ENCODE measurements at regions not wholly inside any gene's neighbourhood (a gene's known extent, or its start where the extent isn't known, plus 50 kb on each side); places are given as distances from the start of the nearest gene placed in this dataset.

DNA sequence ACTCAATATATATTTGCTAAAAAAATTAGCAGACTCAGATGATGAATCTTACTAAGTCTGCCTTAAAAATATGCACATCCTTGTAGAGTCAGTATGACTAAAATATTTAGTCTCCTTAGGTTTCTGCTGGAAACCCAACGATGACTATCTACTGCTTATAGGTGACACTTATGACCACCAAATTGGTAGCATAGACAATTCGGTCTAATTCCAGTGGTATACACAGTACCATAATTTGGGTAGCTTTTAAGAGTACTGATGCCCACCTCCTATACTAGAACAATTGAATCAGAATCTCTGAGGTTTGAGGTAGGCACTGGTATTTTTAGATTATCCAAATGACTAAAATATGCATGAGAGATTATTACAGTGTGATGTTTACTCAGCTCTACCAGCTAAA is 740.8 kb upstream of the ZEB2 start:
- H3K36me3 ChIP-seq (ENCODE audit: control insufficient read depth in 2 of 3, insufficient read depth in 3 of 3, low read length in 3 of 3), result no peaks in the 10 kb centered on the region
- no peaks in the 10 kb centered on the region for H3K27me3 ChIP-seq (ENCODE audit: control insufficient read depth, insufficient read depth, low read length)
- FAIRE-seq (no peak), DNase-seq (no peak)
- no peaks in the 10 kb centered on the region for H3K9me3 ChIP-seq (ENCODE audit: control insufficient read depth in 2 of 3, insufficient read depth in 1 of 3, low read length in 3 of 3)
- H3K9ac ChIP-seq (ENCODE audit: low read length in 3 of 3), result no peak overlapping the region
- TF ChIP-seq, protein P1, sequence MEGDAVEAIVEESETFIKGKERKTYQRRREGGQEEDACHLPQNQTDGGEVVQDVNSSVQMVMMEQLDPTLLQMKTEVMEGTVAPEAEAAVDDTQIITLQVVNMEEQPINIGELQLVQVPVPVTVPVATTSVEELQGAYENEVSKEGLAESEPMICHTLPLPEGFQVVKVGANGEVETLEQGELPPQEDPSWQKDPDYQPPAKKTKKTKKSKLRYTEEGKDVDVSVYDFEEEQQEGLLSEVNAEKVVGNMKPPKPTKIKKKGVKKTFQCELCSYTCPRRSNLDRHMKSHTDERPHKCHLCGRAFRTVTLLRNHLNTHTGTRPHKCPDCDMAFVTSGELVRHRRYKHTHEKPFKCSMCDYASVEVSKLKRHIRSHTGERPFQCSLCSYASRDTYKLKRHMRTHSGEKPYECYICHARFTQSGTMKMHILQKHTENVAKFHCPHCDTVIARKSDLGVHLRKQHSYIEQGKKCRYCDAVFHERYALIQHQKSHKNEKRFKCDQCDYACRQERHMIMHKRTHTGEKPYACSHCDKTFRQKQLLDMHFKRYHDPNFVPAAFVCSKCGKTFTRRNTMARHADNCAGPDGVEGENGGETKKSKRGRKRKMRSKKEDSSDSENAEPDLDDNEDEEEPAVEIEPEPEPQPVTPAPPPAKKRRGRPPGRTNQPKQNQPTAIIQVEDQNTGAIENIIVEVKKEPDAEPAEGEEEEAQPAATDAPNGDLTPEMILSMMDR (IDR thresholded peaks at IDR 0.05; ENCODE audit: borderline replicate concordance, extremely low read depth, insufficient read depth), result no peak
- no peak overlapping the region for H3K27ac ChIP-seq (ENCODE audit: low read depth in 2 of 2, low read length in 2 of 2)
- no peaks in the 10 kb centered on the region for H3K4me1 ChIP-seq (ENCODE audit: control insufficient read depth in 2 of 3, insufficient read depth in 2 of 3, low read depth in 1 of 3, low read length in 3 of 3)
- no peak overlapping the region for H3K4me3 ChIP-seq (ENCODE audit: low read length in 3 of 3)
- intact Hi-C loops (cut with DNase I), result no loop called here

DNA sequence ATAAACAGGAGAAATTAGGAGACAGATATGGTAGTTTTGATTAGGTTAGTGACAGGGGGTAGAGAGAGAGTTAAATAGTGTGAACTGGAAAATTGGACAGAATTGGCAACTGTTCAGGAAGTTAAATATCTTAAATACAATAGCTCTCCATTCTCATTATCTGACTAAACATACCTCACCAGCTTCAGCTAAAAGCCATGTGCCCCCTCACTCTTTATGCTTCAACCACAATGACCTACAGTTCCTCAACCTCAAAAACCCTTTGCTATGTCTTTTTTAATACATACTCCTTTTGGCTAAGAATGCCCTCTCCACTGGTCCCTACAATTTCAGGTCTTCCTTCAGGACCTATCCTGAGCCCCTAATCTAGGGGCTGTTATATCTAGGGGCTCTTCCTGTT is 740.2 kb upstream of the ZEB2 start:
- TF ChIP-seq, protein P1 (IDR thresholded peaks at IDR 0.05; ENCODE audit: borderline replicate concordance, extremely low read depth, insufficient read depth), result no peak
- Histone ChIP-seq H3K27me3 (ENCODE audit: control insufficient read depth, insufficient read depth, low read length) (no peaks in the 10 kb centered on the region), H3K9ac (ENCODE audit: low read length in 3 of 3) (no peak overlapping the region), H3K36me3 (ENCODE audit: control insufficient read depth in 2 of 3, insufficient read depth in 3 of 3, low read length in 3 of 3) (no peaks in the 10 kb centered on the region), H3K9me3 (ENCODE audit: control insufficient read depth in 2 of 3, insufficient read depth in 1 of 3, low read length in 3 of 3) (no peaks in the 10 kb centered on the region), H3K27ac (ENCODE audit: low read depth in 2 of 2, low read length in 2 of 2) (no peak overlapping the region), H3K4me3 (ENCODE audit: low read length in 3 of 3) (no peak overlapping the region), H3K4me1 (ENCODE audit: control insufficient read depth in 2 of 3, insufficient read depth in 2 of 3, low read depth in 1 of 3, low read length in 3 of 3) (no peaks in the 10 kb centered on the region)
- DNase-seq, result no peak
- no peak for FAIRE-seq
- intact Hi-C loops (cut with DNase I), result no loop called here

DNA sequence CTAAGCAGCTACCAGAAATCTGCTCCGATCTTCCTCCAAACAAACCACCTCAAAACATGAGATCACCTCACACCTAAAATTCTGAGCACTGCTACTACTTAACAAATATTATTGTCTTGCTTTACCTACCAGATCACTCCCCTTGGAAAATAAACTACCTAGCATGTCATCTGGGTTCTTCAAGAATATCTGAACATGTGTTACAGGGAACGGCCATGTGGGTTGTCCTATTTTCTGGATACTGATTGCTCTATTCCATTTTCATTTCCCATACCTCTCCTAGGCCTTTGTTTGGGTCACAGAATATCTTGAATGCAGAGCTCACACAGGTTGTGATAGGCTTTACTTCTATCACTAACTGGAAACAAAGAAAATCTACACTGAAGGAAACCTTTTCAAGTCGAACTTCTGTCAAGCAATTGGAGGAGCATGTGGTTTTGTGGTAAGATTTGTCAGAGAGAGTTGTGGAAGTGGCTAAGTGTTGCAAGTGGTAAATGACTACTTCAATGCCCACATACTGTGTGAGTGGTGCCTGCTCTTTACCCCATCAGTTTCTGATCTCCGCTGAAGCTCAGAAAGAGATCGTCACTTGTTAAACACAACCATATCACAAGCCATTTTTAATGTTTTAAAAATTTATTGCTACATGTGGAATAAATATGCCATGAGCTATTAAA is 739.1 kb upstream of the ZEB2 start:
- no peaks in the 10 kb centered on the region for H3K9me3 ChIP-seq (ENCODE audit: control insufficient read depth in 2 of 3, insufficient read depth in 1 of 3, low read length in 3 of 3)
- intact Hi-C loops (cut with DNase I), result no loop called here
- FAIRE-seq (no peak), DNase-seq (no peak)
- H3K9ac ChIP-seq (ENCODE audit: low read length in 3 of 3), result no peak overlapping the region
- TF ChIP-seq, protein P1 (IDR thresholded peaks at IDR 0.05; ENCODE audit: borderline replicate concordance, extremely low read depth, insufficient read depth), result no peak
- no peak overlapping the region for H3K27ac ChIP-seq (ENCODE audit: low read depth in 2 of 2, low read length in 2 of 2)
- H3K27me3 ChIP-seq (ENCODE audit: control insufficient read depth, insufficient read depth, low read length), result no peaks in the 10 kb centered on the region
- no peaks in the 10 kb centered on the region for H3K4me1 ChIP-seq (ENCODE audit: control insufficient read depth in 2 of 3, insufficient read depth in 2 of 3, low read depth in 1 of 3, low read length in 3 of 3)
- no peak overlapping the region for H3K4me3 ChIP-seq (ENCODE audit: low read length in 3 of 3)
- H3K36me3 ChIP-seq (ENCODE audit: control insufficient read depth in 2 of 3, insufficient read depth in 3 of 3, low read length in 3 of 3), result no peaks in the 10 kb centered on the region

DNA sequence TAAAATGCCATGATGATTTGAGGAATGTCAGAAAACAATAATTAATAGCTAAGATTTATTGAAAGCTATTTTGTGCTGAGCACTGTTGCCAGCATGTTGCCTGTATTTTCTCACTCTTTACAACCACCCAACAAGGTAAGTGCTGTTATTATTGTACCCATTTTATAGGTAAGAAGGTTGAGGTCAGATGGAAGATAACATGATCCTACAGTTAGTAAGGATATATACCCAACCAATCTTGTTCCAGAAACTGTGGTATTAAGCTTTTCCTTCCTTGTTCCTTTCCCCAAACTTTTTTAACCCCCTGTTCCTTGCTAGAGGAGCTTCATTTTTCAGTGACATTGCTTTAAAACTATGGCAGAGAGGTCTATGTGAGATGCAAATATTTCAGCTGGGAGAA is 738.0 kb upstream of the ZEB2 start:
- H3K9ac ChIP-seq (ENCODE audit: low read length in 3 of 3), result no peak overlapping the region
- DNase-seq, result no peak
- no peaks in the 10 kb centered on the region for H3K4me1 ChIP-seq (ENCODE audit: control insufficient read depth in 2 of 3, insufficient read depth in 2 of 3, low read depth in 1 of 3, low read length in 3 of 3)
- H3K9me3 ChIP-seq (ENCODE audit: control insufficient read depth in 2 of 3, insufficient read depth in 1 of 3, low read length in 3 of 3), result no peaks in the 10 kb centered on the region
- H3K27me3 ChIP-seq (ENCODE audit: control insufficient read depth, insufficient read depth, low read length), result no peaks in the 10 kb centered on the region
- H3K36me3 ChIP-seq (ENCODE audit: control insufficient read depth in 2 of 3, insufficient read depth in 3 of 3, low read length in 3 of 3), result no peaks in the 10 kb centered on the region
- FAIRE-seq, result no peak
- intact Hi-C loops (cut with DNase I), result no loop called here
- H3K4me3 ChIP-seq (ENCODE audit: low read length in 3 of 3), result no peak overlapping the region
- no peak overlapping the region for H3K27ac ChIP-seq (ENCODE audit: low read depth in 2 of 2, low read length in 2 of 2)
- TF ChIP-seq, protein P1 (IDR thresholded peaks at IDR 0.05; ENCODE audit: borderline replicate concordance, extremely low read depth, insufficient read depth), result no peak

Measured in kidney (tissue), 13 donors.